ENCODE measurements at regions not wholly inside any gene's neighbourhood (a gene's known extent, or its start where the extent isn't known, plus 50 kb on each side); places are given as distances from the start of the nearest gene placed in this dataset.

DNA sequence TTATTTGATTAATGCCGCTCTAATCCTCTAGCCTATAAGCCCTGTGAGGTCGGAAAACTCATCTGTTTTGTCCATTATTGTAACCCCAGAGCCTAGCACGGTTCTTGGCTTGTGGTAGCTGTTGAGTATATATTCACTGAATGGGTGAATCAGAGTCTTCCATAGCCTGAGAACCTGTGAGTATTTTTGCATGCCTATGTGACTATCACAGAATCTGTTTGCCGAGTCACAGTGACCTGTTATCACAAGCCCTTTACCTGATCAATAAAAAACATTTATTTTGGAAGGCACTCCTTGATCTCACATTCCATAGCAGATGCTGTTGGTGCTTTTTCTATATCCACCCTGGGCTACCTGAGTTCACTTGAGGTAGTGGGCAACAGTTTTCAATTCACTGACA lies 125.0 kb upstream of the STC2 start:
- DNase-seq, result no peak
- Histone ChIP-seq H3K4me1 (no peaks in the 10 kb centered on the region), H3K36me3 (no peaks in the 10 kb centered on the region), H3K4me3 (no peak overlapping the region), H3K9me3 (no peaks in the 10 kb centered on the region), H3K27ac (no peak overlapping the region), H3K27me3 (no peaks in the 10 kb centered on the region)
- intact Hi-C loops (cut with DNase I; ENCODE audit: low total_unique reads), result no loop called here
- TF ChIP-seq, protein P1, sequence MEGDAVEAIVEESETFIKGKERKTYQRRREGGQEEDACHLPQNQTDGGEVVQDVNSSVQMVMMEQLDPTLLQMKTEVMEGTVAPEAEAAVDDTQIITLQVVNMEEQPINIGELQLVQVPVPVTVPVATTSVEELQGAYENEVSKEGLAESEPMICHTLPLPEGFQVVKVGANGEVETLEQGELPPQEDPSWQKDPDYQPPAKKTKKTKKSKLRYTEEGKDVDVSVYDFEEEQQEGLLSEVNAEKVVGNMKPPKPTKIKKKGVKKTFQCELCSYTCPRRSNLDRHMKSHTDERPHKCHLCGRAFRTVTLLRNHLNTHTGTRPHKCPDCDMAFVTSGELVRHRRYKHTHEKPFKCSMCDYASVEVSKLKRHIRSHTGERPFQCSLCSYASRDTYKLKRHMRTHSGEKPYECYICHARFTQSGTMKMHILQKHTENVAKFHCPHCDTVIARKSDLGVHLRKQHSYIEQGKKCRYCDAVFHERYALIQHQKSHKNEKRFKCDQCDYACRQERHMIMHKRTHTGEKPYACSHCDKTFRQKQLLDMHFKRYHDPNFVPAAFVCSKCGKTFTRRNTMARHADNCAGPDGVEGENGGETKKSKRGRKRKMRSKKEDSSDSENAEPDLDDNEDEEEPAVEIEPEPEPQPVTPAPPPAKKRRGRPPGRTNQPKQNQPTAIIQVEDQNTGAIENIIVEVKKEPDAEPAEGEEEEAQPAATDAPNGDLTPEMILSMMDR (IDR thresholded peaks at IDR 0.05), result no peak
- TF ChIP-seq POLR2A (IDR thresholded peaks at IDR 0.05), result no peak

DNA sequence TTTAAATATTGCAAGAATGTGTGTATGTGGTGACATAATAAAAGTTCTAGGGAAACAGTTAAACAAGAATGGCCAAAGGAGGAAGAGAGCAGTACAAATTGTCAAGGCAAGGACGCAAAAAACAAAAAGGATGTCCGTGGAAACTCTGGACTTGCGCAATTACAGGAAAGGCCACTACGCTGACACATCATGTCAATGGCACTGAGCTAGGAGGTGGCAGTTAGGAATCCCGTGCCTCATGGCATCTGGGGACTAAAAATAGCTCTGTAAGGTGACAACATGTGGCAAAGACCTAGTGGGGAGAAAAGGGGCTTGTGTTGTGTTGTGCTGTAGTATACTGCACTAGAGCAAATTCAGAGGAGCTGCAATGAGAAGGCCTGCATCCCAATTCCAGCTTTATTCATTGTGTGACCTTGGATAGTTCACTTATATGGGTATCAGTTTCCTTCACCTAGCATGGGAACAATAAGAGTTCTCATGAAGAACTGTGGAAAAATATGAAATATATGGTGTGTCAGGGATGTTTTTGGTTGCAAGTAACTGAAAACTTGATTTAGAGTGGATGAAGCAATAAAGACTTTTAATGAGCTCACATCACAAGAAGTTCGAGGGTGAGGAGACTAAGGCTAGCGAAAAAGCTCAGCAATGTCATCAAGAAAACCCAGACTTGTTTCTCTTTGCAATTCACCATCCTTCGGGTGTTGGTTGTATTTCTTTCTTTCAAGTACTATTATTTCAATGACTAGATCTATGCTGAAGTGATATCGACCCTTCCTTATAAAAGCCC lies 124.1 kb upstream of the STC2 start:
- Histone ChIP-seq H3K4me1 (no peaks in the 10 kb centered on the region), H3K4me3 (no peak overlapping the region), H3K9me3 (no peaks in the 10 kb centered on the region), H3K36me3 (no peaks in the 10 kb centered on the region), H3K27ac (no peak overlapping the region), H3K27me3 (no peaks in the 10 kb centered on the region)
- no peak for DNase-seq
- intact Hi-C loops (cut with DNase I; ENCODE audit: low total_unique reads), result no loop called here
- TF ChIP-seq, protein P1 (IDR thresholded peaks at IDR 0.05), result no peak
- TF ChIP-seq POLR2A (IDR thresholded peaks at IDR 0.05), result no peak

DNA sequence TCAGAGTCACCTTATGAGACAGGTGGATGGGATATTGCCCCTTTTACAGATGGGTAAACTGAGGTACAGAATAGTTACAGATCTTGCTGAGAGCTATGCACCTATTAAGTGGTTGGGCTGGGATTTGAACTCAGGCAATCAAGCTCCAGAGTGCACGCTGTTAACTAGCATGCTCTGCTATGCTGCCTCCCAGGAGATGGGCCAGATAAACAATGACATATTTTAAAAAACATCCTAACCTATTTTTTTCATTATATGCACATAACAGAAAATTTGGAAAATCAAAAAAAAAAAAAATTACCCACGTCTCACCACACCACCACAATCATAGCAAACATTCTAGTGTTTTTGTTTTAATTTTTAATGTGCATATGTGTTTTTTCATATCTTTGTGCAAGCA lies 123.4 kb upstream of the STC2 start:
- no peak overlapping the region for H3K27ac ChIP-seq
- no peak overlapping the region for H3K4me3 ChIP-seq
- no peaks in the 10 kb centered on the region for H3K4me1 ChIP-seq
- H3K9me3 ChIP-seq, result no peaks in the 10 kb centered on the region
- no peaks in the 10 kb centered on the region for H3K27me3 ChIP-seq
- H3K36me3 ChIP-seq, result no peaks in the 10 kb centered on the region
- no peak for TF ChIP-seq POLR2A (IDR thresholded peaks at IDR 0.05)
- TF ChIP-seq, protein P1 (IDR thresholded peaks at IDR 0.05), result no peak
- DNase-seq, result no peak
- intact Hi-C loops (cut with DNase I; ENCODE audit: low total_unique reads), result no loop called here

DNA sequence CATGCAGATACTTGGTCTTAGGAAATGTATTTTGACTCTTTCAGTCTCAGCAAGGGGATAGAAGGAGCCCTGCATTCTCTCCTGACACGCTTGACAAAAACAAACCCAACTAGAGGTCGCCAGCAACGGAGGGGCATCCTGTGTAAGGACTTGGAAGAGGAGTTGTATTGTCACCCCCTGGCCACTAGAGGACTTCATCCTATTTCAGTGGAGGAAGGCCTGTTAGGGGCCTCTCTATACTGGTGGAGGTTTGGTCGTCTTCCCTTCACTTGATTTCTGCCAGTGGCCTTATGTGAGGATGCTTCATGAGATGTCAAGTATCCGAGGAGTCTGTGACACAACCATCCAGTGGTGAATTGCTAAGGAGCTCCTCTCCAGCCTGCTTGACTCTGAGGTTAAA lies 122.8 kb upstream of the STC2 start:
- intact Hi-C loops (cut with DNase I; ENCODE audit: low total_unique reads), result no loop called here

DNA sequence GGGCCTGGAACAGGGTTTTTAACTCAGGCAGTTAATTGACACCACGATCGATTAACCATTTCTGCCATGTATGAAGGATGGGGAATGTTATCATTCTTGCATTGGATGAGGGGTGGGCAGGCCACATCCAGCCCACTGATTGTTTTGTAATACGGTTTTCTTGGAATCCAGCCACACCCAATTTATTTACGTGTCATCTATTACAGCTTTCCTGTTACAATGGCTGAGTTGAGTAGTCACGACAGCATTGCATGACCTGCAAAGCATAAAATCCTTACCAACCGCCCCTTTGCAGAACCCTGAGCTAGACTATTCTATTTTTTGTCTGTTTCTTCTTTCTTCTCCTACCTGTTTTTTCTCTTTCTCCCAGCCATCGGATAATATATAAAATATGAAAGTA lies 122.0 kb upstream of the STC2 start:
- no peak for TF ChIP-seq POLR2A (IDR thresholded peaks at IDR 0.05)
- TF ChIP-seq, protein P1 (IDR thresholded peaks at IDR 0.05), result no peak
- no peaks in the 10 kb centered on the region for H3K9me3 ChIP-seq
- H3K4me1 ChIP-seq, result no peaks in the 10 kb centered on the region
- no peak overlapping the region for H3K27ac ChIP-seq
- no peak overlapping the region for H3K4me3 ChIP-seq
- intact Hi-C loops (cut with DNase I; ENCODE audit: low total_unique reads), result no loop called here
- no peaks in the 10 kb centered on the region for H3K36me3 ChIP-seq
- no peak for DNase-seq
- no peaks in the 10 kb centered on the region for H3K27me3 ChIP-seq

More for the DNA sequence above, 122.8 kb upstream of the STC2 start:
- Histone ChIP-seq H3K36me3 (no peaks in the 10 kb centered on the region), H3K4me3 (no peak overlapping the region), H3K27me3 (no peaks in the 10 kb centered on the region), H3K4me1 (no peaks in the 10 kb centered on the region), H3K9me3 (no peaks in the 10 kb centered on the region), H3K27ac (no peak overlapping the region)
- DNase-seq, result no peak
- TF ChIP-seq POLR2A (IDR thresholded peaks at IDR 0.05), result no peak
- TF ChIP-seq, protein P1 (IDR thresholded peaks at IDR 0.05), result no peak
